Adrenal gland (tissue), 5 donors: ENCODE measurements at regions not wholly inside any gene's neighbourhood (a gene's known extent, or its start where the extent isn't known, plus 50 kb on each side); places are given as distances from the start of the nearest gene placed in this dataset.

Experiments
- CTCF ChIP-seq, 6 experiments: fragments of 450-650 bp in 4 of 6; fragments of 200-600 bp in 2 of 6; sonication (generic) in 1 of 6; IDR thresholded peaks; 1 replicate in 5 of 6; 2 replicates in 1 of 6; pipeline versions ENCODE4 v1.5.1 to v1.8.0; 2016 to 2021; ENCODE audit warnings: antibody characterized with exemption in 6 of 6, mild to moderate bottlenecking in 2 of 6, moderate library complexity in 1 of 6
- POLR2A ChIP-seq, 2 donors: fragments of 450-650 bp; IDR thresholded peaks; one replicate each; pipeline ENCODE4 v1.6.1; 2017; ENCODE audit warnings: antibody characterized with exemption in 2 of 2, mild to moderate bottlenecking in 2 of 2, moderate library complexity in 1 of 2
- donor health status: DM: no; HTN: no; CAD: no.

DNA sequence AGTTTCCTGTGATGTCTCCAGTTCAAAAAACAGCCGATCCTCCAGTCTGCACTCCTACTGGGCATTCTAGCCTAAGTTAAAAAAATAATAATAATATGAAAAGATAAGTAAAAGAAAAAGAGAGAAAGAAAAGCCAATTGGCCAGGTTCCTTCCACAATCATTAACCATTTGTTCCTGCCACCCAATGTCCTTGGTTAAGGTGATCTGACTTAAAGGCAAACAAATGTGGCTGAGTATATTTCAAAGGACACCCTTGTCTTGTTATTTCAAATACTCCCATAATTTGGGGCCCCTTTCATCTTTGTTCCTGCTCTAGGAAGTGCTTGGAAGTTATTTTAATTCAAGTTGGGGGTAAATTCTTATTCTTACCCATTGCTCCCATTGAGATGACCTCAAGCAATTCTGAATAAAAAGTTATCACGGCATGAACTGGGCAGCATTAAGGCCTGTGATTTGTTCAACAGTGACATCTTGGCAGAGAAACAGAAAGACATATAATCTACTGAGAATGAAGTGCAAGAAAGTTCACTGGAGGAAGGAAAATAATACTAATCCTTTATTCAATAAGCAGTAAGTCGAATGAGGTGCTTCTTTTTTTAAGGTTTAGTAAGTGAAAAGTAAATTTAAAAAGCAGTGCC lies 1054.5 kb upstream of the FANCL start:
- TF ChIP-seq CTCF (IDR thresholded peaks at IDR 0.05) (no peak), POLR2A (IDR thresholded peaks at IDR 0.05) (no peak)
